Body of pancreas (tissue), 4 donors: ENCODE measurements at regions not wholly inside any gene's neighbourhood (a gene's known extent, or its start where the extent isn't known, plus 50 kb on each side); places are given as distances from the start of the nearest gene placed in this dataset.
"Not testable (repeated sequence)": the region's sequence is repeated elsewhere in the genome, so short reads cannot be mapped to it uniquely, and the experiment has no call there.

Experiments
- ATAC-seq: fragments of 150-250 bp; one replicate; pipeline ENCODE4 v1.9.1; 2016
- DNase-seq, 4 donors: peaks; one replicate each; pipeline ENCODE4 v3.0.0-alpha.2; 2019
- H3K27ac ChIP-seq, 4 donors: fragments of 200-600 bp; sonication (generic); 1 replicate in 3 of 4; 2 replicates in 1 of 4; pipeline versions ENCODE4 v1.5.1 to v1.6.1; 2016 to 2019; ENCODE audit warnings: mild to moderate bottlenecking in 1 of 4, mixed read lengths in 1 of 4, moderate library complexity in 1 of 4
- H3K27me3 ChIP-seq, 2 donors: fragments of 200-600 bp; sonication (generic); one replicate each; pipeline ENCODE4 v1.6.0; 2016; ENCODE audit warnings: mild to moderate bottlenecking in 1 of 2
- H3K36me3 ChIP-seq, 2 donors: fragments of 200-600 bp; sonication (generic); replicated peaks in 1 of 2; 2 replicates each; pipeline ENCODE4 v1.5.1; 2016; ENCODE audit warnings: low read depth in 2 of 2; ENCODE audit not compliant: insufficient read depth in 1 of 2
- H3K4me1 ChIP-seq: fragments of 200-600 bp; sonication (generic); one replicate; pipeline ENCODE4 v1.6.0; 2016
- H3K4me3 ChIP-seq, 2 donors: fragments of 200-600 bp; sonication (generic); 1 replicate in 1 of 2; 2 replicates in 1 of 2; pipeline ENCODE4 v1.5.1; 2016 to 2019
- H3K9me3 ChIP-seq, 3 donors: fragments of 200-600 bp; sonication (generic); 1 replicate in 2 of 3; 2 replicates in 1 of 3; pipeline ENCODE4 v1.5.1; 2016
- POLR2A ChIP-seq, 3 donors: fragments of 450-650 bp; IDR thresholded peaks; one replicate each; pipeline ENCODE4 v1.6.1; 2016; ENCODE audit warnings: antibody characterized with exemption in 3 of 3, mild to moderate bottlenecking in 2 of 3
- WGBS, 2 donors: methylation state at CpG; one replicate each; pipeline ENCODE4 v1.1.5; 2017; 5-methylcytosine and 5-hydroxymethylcytosine counted together
- intact Hi-C: fragments of 100-400 bp; cut with DNase I; formaldehyde crosslinking; loops from one replicate; pipeline ENCODE4 v1.15.1; 2023
- TF ChIP-seq, protein P1 (sequence below), 7 experiments: fragments of 450-650 bp in 4 of 7; fragments of 200-600 bp in 3 of 7; sonication (generic) in 3 of 7; IDR thresholded peaks; one replicate each; pipeline ENCODE4 v1.5.1; 2016 to 2019; ENCODE audit warnings: antibody characterized with exemption in 7 of 7

- no peaks in the 10 kb centered on the region for H3K36me3 ChIP-seq
- no peak for ATAC-seq
- H3K4me1 ChIP-seq, result no peaks in the 10 kb centered on the region
- DNase-seq, result no peak
- H3K27me3 ChIP-seq, result no peaks in the 10 kb centered on the region
- no peaks in the 10 kb centered on the region for H3K9me3 ChIP-seq
- intact Hi-C loops, result no loop called here
- H3K27ac ChIP-seq, result no peak overlapping the region
- H3K4me3 ChIP-seq, result no peak overlapping the region
- TF ChIP-seq, protein P1, sequence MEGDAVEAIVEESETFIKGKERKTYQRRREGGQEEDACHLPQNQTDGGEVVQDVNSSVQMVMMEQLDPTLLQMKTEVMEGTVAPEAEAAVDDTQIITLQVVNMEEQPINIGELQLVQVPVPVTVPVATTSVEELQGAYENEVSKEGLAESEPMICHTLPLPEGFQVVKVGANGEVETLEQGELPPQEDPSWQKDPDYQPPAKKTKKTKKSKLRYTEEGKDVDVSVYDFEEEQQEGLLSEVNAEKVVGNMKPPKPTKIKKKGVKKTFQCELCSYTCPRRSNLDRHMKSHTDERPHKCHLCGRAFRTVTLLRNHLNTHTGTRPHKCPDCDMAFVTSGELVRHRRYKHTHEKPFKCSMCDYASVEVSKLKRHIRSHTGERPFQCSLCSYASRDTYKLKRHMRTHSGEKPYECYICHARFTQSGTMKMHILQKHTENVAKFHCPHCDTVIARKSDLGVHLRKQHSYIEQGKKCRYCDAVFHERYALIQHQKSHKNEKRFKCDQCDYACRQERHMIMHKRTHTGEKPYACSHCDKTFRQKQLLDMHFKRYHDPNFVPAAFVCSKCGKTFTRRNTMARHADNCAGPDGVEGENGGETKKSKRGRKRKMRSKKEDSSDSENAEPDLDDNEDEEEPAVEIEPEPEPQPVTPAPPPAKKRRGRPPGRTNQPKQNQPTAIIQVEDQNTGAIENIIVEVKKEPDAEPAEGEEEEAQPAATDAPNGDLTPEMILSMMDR (IDR thresholded peaks at IDR 0.05), result no peak
- TF ChIP-seq POLR2A (IDR thresholded peaks at IDR 0.05), result no peak
These were observed 260.1 kb upstream of the SGK1 start for GRCh38 chr6:134577998-134578397.

- 0 to 88% methylated on average over 1 of the region's 1 CpG for WGBS, 2 donors
- no peaks in the 10 kb centered on the region for H3K9me3 ChIP-seq
- ATAC-seq, result no peak
These were observed 257.3 kb upstream of the SGK1 start for GRCh38 chr6:134575221-134575620.

GRCh38 chr6:134574491-134574890 is 256.6 kb upstream of the SGK1 start:
- DNase-seq, result no peak
- WGBS, 2 donors, result 79 to 88% methylated on average over 5 of the region's 5 CpGs
- ATAC-seq, result no peak

More at GRCh38 chr6:134575221-134575620, 257.3 kb upstream of the SGK1 start:
- DNase-seq, result no peak
- Histone ChIP-seq H3K27ac (no peak overlapping the region), H3K36me3 (no peaks in the 10 kb centered on the region), H3K27me3 (no peaks in the 10 kb centered on the region), H3K4me3 (no peak overlapping the region), H3K4me1 (no peaks in the 10 kb centered on the region)
- TF ChIP-seq POLR2A (IDR thresholded peaks at IDR 0.05), result no peak
- TF ChIP-seq, protein P1 (IDR thresholded peaks at IDR 0.05), result no peak
- intact Hi-C loops, result no loop called here

DNA sequence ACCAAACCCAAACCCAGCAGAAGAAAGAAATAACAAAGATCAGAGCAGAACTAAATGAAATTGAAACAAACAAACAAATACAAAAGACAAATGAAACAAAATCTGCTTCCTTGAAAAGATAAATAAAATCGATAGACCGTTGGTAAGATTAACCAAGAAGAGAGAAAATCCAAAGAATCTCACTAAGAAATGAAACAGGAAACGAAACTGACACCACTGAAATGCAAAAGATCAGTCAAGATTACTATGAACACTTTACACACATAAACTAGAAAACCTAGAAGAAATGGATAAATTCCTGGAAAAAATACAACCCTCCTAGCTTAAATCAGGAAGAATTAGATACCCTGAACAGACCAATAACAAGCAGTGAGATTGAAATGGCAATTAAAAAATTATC is 252.1 kb upstream of the SGK1 start:
- 77 to 90% methylated on average over 3 of the region's 3 CpGs for WGBS, 2 donors
- H3K4me1 ChIP-seq, DNase-seq, ATAC-seq, H3K9me3 ChIP-seq, H3K27ac ChIP-seq, H3K27me3 ChIP-seq, intact Hi-C loops, H3K4me3 ChIP-seq, H3K36me3 ChIP-seq: not testable (repeated sequence)

More at GRCh38 chr6:134574491-134574890, 256.6 kb upstream of the SGK1 start:
- intact Hi-C loops, result no loop called here
- H3K4me3 ChIP-seq, result no peak overlapping the region
- H3K27me3 ChIP-seq, result no peaks in the 10 kb centered on the region
- TF ChIP-seq, protein P1 (IDR thresholded peaks at IDR 0.05), result no peak
- TF ChIP-seq POLR2A (IDR thresholded peaks at IDR 0.05), result no peak
- no peak overlapping the region for H3K27ac ChIP-seq
- no peaks in the 10 kb centered on the region for H3K9me3 ChIP-seq
- no peaks in the 10 kb centered on the region for H3K36me3 ChIP-seq
- H3K4me1 ChIP-seq, result no peaks in the 10 kb centered on the region

DNA sequence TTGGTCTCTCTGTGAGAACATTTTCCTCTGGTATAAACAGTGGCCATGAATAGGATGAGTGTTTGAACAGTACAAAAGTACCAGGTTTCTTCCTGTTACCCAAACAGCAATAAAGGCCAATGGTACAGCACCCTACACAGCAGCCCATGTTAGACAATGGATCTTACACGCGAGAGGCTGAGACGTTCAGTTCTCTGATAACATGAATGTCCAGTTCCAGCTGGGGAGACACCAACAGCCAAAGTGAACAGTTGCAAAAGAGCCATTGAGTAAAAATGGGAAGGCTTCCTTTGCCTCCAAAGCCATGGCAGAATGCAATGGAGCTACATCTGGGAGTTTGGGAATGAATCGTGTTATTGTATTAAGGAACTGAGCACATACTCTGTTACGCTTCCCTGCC is 246.8 kb upstream of the SGK1 start:
- no peak for ATAC-seq
- intact Hi-C loops, result no loop called here
- no peak for DNase-seq
- Histone ChIP-seq H3K4me1 (no peaks in the 10 kb centered on the region), H3K27ac (no peak overlapping the region), H3K9me3 (no peaks in the 10 kb centered on the region), H3K27me3 (no peaks in the 10 kb centered on the region), H3K36me3 (no peaks in the 10 kb centered on the region), H3K4me3 (no peak overlapping the region)
- TF ChIP-seq, protein P1 (IDR thresholded peaks at IDR 0.05), result no peak
- TF ChIP-seq POLR2A (IDR thresholded peaks at IDR 0.05), result no peak
- WGBS, 2 donors, result 65 to 73% methylated on average over 5 of the region's 5 CpGs
